HG02938 (cell line): ENCODE measurements at regions not wholly inside any gene's neighbourhood (a gene's known extent, or its start where the extent isn't known, plus 50 kb on each side); places are given as distances from the start of the nearest gene placed in this dataset.
"Not testable (repeated sequence)": the region's sequence is repeated elsewhere in the genome, so short reads cannot be mapped to it uniquely, and the experiment has no call there.

Source experiments
- ATAC-seq: cut with Tn5 transposase; IDR thresholded peaks from one replicate; pipeline ENCODE4 v1.9.1; 2021; ENCODE audit warnings: mild to moderate bottlenecking, moderate library complexity; ENCODE audit not compliant: unreplicated experiment

GRCh38 chr14:53620317-53620716 is 336.3 kb downstream of the BMP4 start:
- no peak for ATAC-seq

GRCh38 chr14:53619691-53620231 is 336.9 kb downstream of the BMP4 start:
- ATAC-seq: no peak

GRCh38 chr14:53616536-53616935 is 340.1 kb downstream of the BMP4 start:
- ATAC-seq: not testable (repeated sequence)

- no peak for ATAC-seq
Observed at GRCh38 chr14:53615252-53615651, 341.4 kb downstream of the BMP4 start.

GRCh38 chr14:53613404-53614253 is 343.0 kb downstream of the BMP4 start:
- ATAC-seq: peak; percentile 98

- no peak for ATAC-seq
Observed at GRCh38 chr14:53610947-53611346, 345.7 kb downstream of the BMP4 start.

- no peak for ATAC-seq
Observed at GRCh38 chr14:53609009-53609408, 347.6 kb downstream of the BMP4 start.

- ATAC-seq: no peak
Observed at GRCh38 chr14:53608369-53608768, 348.3 kb downstream of the BMP4 start.

GRCh38 chr14:53606203-53606602 is 350.4 kb downstream of the BMP4 start:
- no peak for ATAC-seq

- no peak for ATAC-seq
Observed at GRCh38 chr14:53605562-53605961, 351.1 kb downstream of the BMP4 start.

GRCh38 chr14:53603994-53604393 is 352.6 kb downstream of the BMP4 start:
- no peak for ATAC-seq

GRCh38 chr14:53601409-53601808 is 355.2 kb downstream of the BMP4 start:
- ATAC-seq: no peak

GRCh38 chr14:53599221-53599945 is 357.2 kb downstream of the BMP4 start:
- ATAC-seq: no peak

- no peak for ATAC-seq
Observed at GRCh38 chr14:53596853-53597525, 359.6 kb downstream of the BMP4 start.

GRCh38 chr14:53591816-53592215 is 364.8 kb downstream of the BMP4 start:
- no peak for ATAC-seq

GRCh38 chr14:53581504-53581903 is 375.1 kb downstream of the BMP4 start:
- ATAC-seq: no peak

- no peak for ATAC-seq
Observed at GRCh38 chr14:53571641-53572328, 384.8 kb downstream of the BMP4 start.

GRCh38 chr14:53570411-53571387 is 385.9 kb downstream of the BMP4 start:
- peak; percentile 96 for ATAC-seq

GRCh38 chr14:53569446-53569845 is 387.2 kb downstream of the BMP4 start:
- ATAC-seq: no peak
